H1 (cell line): ENCODE measurements at regions not wholly inside any gene's neighbourhood (a gene's known extent, or its start where the extent isn't known, plus 50 kb on each side); places are given as distances from the start of the nearest gene placed in this dataset.

Source experiments
- CTCF ChIA-PET: fragments of 300-600 bp; sonication (Branson Sonifier 250); formaldehyde crosslinking; loops from one replicate; lab custom pipeline; 2021; ENCODE audit not compliant: partially characterized antibody; lab: Charles Lee
- POLR2A ChIA-PET: fragments of 300-600 bp; sonication (Branson Sonifier 250); formaldehyde crosslinking; loops from one replicate; lab custom pipeline; 2021; ENCODE audit warnings: inconsistent platforms; ENCODE audit not compliant: partially characterized antibody; lab: Charles Lee
- DNase-seq, 2 experiments: peaks; one replicate each; pipeline versions ENCODE4 v3.0.0 to v3.0.0-alpha.2; 2010 to 2022; ENCODE audit warnings: low spot score in 2 of 2, low read depth in 1 of 2, mixed read lengths in 1 of 2
- FAIRE-seq: peaks from 2 replicates; lab custom pipeline; 2011; peaks lifted over from hg19 to GRCh38; lab: Jason Lieb, UNC
- H2AFZ ChIP-seq: 2 replicates; pipeline ENCODE4 v1.8.1; 2012; ENCODE audit warnings: low read length, inconsistent platforms
- H2AK5ac ChIP-seq: 2 replicates; pipeline ENCODE4 v1.6.1; 2013; ENCODE audit warnings: low read depth, low read length
- H2BK120ac ChIP-seq: replicated peaks from 2 replicates; pipeline ENCODE3; 2013; ENCODE audit warnings: low read depth, low read length, inconsistent platforms
- H2BK12ac ChIP-seq: 2 replicates; pipeline ENCODE4 v1.6.1; 2013; ENCODE audit warnings: low read depth, low read length
- H2BK15ac ChIP-seq: 2 replicates; pipeline ENCODE4 v1.6.1; 2013; ENCODE audit warnings: low read length
- H2BK20ac ChIP-seq: 2 replicates; pipeline ENCODE4 v1.6.1; 2013; ENCODE audit warnings: low read length
- H2BK5ac ChIP-seq: 2 replicates; pipeline ENCODE4 v1.6.1; 2013; ENCODE audit warnings: low read depth, low read length
- H3K14ac ChIP-seq: 2 replicates; pipeline ENCODE4 v1.6.1; 2013; ENCODE audit warnings: inconsistent platforms; ENCODE audit not compliant: insufficient read length
- H3K18ac ChIP-seq: 2 replicates; pipeline ENCODE4 v1.6.1; 2013; ENCODE audit warnings: low read length; ENCODE audit errors: extremely low read depth
- H3K23ac ChIP-seq: 2 replicates; pipeline ENCODE4 v1.6.1; 2013; ENCODE audit warnings: inconsistent platforms; ENCODE audit not compliant: insufficient read length
- H3K23me2 ChIP-seq: 2 replicates; pipeline ENCODE4 v1.6.1; 2013; ENCODE audit warnings: low read depth, low read length
- H3K27ac ChIP-seq: 2 replicates; pipeline ENCODE4 v1.6.1; 2011; ENCODE audit warnings: low read depth, low read length, inconsistent platforms
- H3K27me3 ChIP-seq, 4 experiments: replicated peaks in 1 of 4; 1 replicate in 1 of 4; 2 replicates in 3 of 4; pipeline versions ENCODE4 v1.6.1 to v1.8.1; 2011 to 2013; ENCODE audit warnings: low read length in 3 of 4, mild to moderate bottlenecking in 3 of 4, inconsistent platforms in 2 of 4, mixed read lengths in 2 of 4, moderate library complexity in 1 of 4; ENCODE audit not compliant: control insufficient read depth in 3 of 4, insufficient read depth in 3 of 4; ENCODE audit errors: extremely low read depth in 1 of 4
- H3K36me3 ChIP-seq, 4 experiments: 2 replicates each; pipeline versions ENCODE4 v1.6.1 to v1.8.1; 2011 to 2013; ENCODE audit warnings: mild to moderate bottlenecking in 4 of 4, low read length in 3 of 4, moderate library complexity in 2 of 4, control low read depth in 1 of 4, inconsistent platforms in 1 of 4; ENCODE audit not compliant: insufficient read depth in 4 of 4, control insufficient read depth in 2 of 4
- H3K4ac ChIP-seq: replicated peaks from 2 replicates; pipeline ENCODE3; 2013; ENCODE audit warnings: low read length, low read depth, mixed read lengths, inconsistent platforms; ENCODE audit not compliant: insufficient read length
- H3K4me1 ChIP-seq, 4 experiments: replicated peaks in 1 of 4; 1 replicate in 1 of 4; 2 replicates in 3 of 4; pipeline versions ENCODE4 v1.6.1 to v1.8.1; 2011 to 2013; ENCODE audit warnings: low read length in 3 of 4, inconsistent platforms in 2 of 4, mixed read lengths in 1 of 4; ENCODE audit not compliant: insufficient read depth in 4 of 4, control insufficient read depth in 3 of 4
- H3K4me2 ChIP-seq, 2 experiments: 2 replicates each; pipeline versions ENCODE4 v1.6.1 to v1.8.1; 2011 to 2013; ENCODE audit warnings: low read depth in 2 of 2, low read length in 2 of 2, control low read depth in 1 of 2, inconsistent platforms in 1 of 2, mild to moderate bottlenecking in 1 of 2; ENCODE audit not compliant: insufficient read depth in 1 of 2
- H3K4me3 ChIP-seq, 4 experiments: fragments of 200-600, 300-600 bp in 1 of 4; sonication (generic), shearing (Covaris generic), sonication (Bioruptor Twin) in 1 of 4; 2 replicates each; pipeline versions ENCODE4 v1.5.1 to v1.8.1; 2011 to 2016; ENCODE audit warnings: low read length in 4 of 4, low read depth in 3 of 4, control low read depth in 2 of 4, inconsistent platforms in 2 of 4, mild to moderate bottlenecking in 2 of 4, mixed read lengths in 1 of 4, moderate library complexity in 1 of 4; ENCODE audit not compliant: insufficient read depth in 2 of 4; ENCODE audit errors: extremely low read depth in 1 of 4
- H3K56ac ChIP-seq: replicated peaks from 2 replicates; pipeline ENCODE3; 2013; ENCODE audit warnings: low read depth, mild to moderate bottlenecking, mixed read lengths, low read length, inconsistent platforms; ENCODE audit not compliant: insufficient read length
- H3K79me1 ChIP-seq: 2 replicates; pipeline ENCODE4 v1.6.1; 2013; ENCODE audit warnings: low read depth, low read length, control low read depth
- H3K79me2 ChIP-seq, 2 experiments: 2 replicates each; pipeline versions ENCODE4 v1.6.1 to v1.8.1; 2012 to 2013; ENCODE audit warnings: low read length in 2 of 2, mild to moderate bottlenecking in 2 of 2, inconsistent platforms in 1 of 2; ENCODE audit not compliant: insufficient read depth in 2 of 2, control insufficient read depth in 1 of 2
- H3K9ac ChIP-seq, 4 experiments: replicated peaks in 1 of 4; 1 replicate in 1 of 4; 2 replicates in 3 of 4; pipeline versions ENCODE4 v1.6.1 to v1.8.1; 2011 to 2013; ENCODE audit warnings: low read depth in 3 of 4, low read length in 3 of 4, control low read depth in 2 of 4, mild to moderate bottlenecking in 2 of 4, moderate library complexity in 2 of 4, inconsistent platforms in 1 of 4; ENCODE audit errors: extremely low read depth in 1 of 4
- H3K9me3 ChIP-seq, 2 experiments: 2 replicates each; pipeline versions ENCODE4 v1.6.1 to v1.8.1; 2012 to 2013; ENCODE audit warnings: mild to moderate bottlenecking in 2 of 2, moderate library complexity in 2 of 2, control low read depth in 1 of 2, inconsistent platforms in 1 of 2, low read depth in 1 of 2, low read length in 1 of 2, mixed read lengths in 1 of 2; ENCODE audit not compliant: insufficient read depth in 2 of 2
- H4K20me1 ChIP-seq, 2 experiments: replicated peaks in 1 of 2; 2 replicates each; pipeline versions ENCODE3 to v1.8.1; 2011 to 2013; ENCODE audit warnings: inconsistent platforms in 2 of 2, low read length in 2 of 2, mild to moderate bottlenecking in 1 of 2; ENCODE audit not compliant: insufficient read depth in 2 of 2, control insufficient read depth in 1 of 2
- H4K5ac ChIP-seq: 2 replicates; pipeline ENCODE4 v1.6.1; 2013; ENCODE audit warnings: low read length, low read depth, mixed read lengths, inconsistent platforms; ENCODE audit not compliant: insufficient read length
- H4K8ac ChIP-seq: 2 replicates; pipeline ENCODE4 v1.8.0; 2013; ENCODE audit warnings: mild to moderate bottlenecking, moderate library complexity, low read length, inconsistent platforms; ENCODE audit not compliant: insufficient read depth; ENCODE audit errors: extremely low read depth
- H4K91ac ChIP-seq: replicated peaks from 2 replicates; pipeline ENCODE3; 2013; ENCODE audit warnings: low read length, mixed read lengths, inconsistent platforms; ENCODE audit not compliant: insufficient read length
- E2F6 ChIP-seq: IDR thresholded peaks from 2 replicates; pipeline ENCODE4 v1.6.1; 2012; ENCODE audit warnings: inconsistent platforms
- EGR1 ChIP-seq: IDR thresholded peaks from 2 replicates; pipeline ENCODE4 v1.6.1; 2011; ENCODE audit warnings: low read depth, low read length, borderline replicate concordance
- HDAC2 ChIP-seq, 2 experiments: fragments of 300-600 bp in 1 of 2; sonication (generic) in 1 of 2; IDR thresholded peaks; 2 replicates each; pipeline ENCODE4 v1.6.1; 2011 to 2012; ENCODE audit warnings: low read depth in 2 of 2, low read length in 2 of 2, mild to moderate bottlenecking in 2 of 2, moderate library complexity in 2 of 2, borderline replicate concordance in 1 of 2, inconsistent platforms in 1 of 2
- JUN ChIP-seq: IDR thresholded peaks from 2 replicates; pipeline ENCODE4 v1.6.1; 2011; ENCODE audit warnings: low read depth, mild to moderate bottlenecking, improper control_type of control experiment, low read length
- POLR2A ChIP-seq, 2 experiments: IDR thresholded peaks; 1 replicate in 1 of 2; 2 replicates in 1 of 2; pipeline ENCODE4 v1.6.1; 2011; ENCODE audit warnings: low read depth in 2 of 2, low read length in 2 of 2, mild to moderate bottlenecking in 2 of 2; ENCODE audit errors: control extremely low read depth in 1 of 2
- POLR2AphosphoS5 ChIP-seq: IDR thresholded peaks from 2 replicates; pipeline ENCODE4 v1.6.1; 2011; ENCODE audit warnings: low read depth, low read length
- RBBP5 ChIP-seq: IDR thresholded peaks from 2 replicates; pipeline ENCODE4 v1.7.1; 2012; ENCODE audit warnings: low read depth, mild to moderate bottlenecking, inconsistent platforms, low read length, moderate library complexity, borderline replicate concordance
- WGBS, 2 experiments: shearing (Covaris generic) in 1 of 2; methylation state at CpG; one replicate each; pipeline versions ENCODE4 v1.1.6 to v1.1.7; 2013 to 2015; ENCODE audit warnings: low lambda C conversion rate in 2 of 2, mixed read lengths in 2 of 2, inconsistent platforms in 1 of 2, low coverage in 1 of 2, missing lambda C conversion rate in 1 of 2; ENCODE audit not compliant: insufficient replicate concordance in 2 of 2, insufficient coverage in 1 of 2, insufficient read length in 1 of 2; ENCODE audit errors: extremely low coverage in 1 of 2, missing lambda C conversion rate in 1 of 2; 5-methylcytosine and 5-hydroxymethylcytosine counted together

GRCh38 chr22:42324566-42324965, 54.1 kb upstream of the TCF20 start:
- H2BK120ac ChIP-seq = no peak overlapping the region
- no peaks in the 10 kb centered on the region for H3K79me2 ChIP-seq
- no peak for TF ChIP-seq JUN
- TF ChIP-seq HDAC2 (IDR thresholded peaks at IDR 0.05; ENCODE audit: borderline replicate concordance in 1 of 2, low read depth in 2 of 2, low read length in 2 of 2) = no peak
- TF ChIP-seq RBBP5 = no peak
- TF ChIP-seq EGR1 = no peak
- no peak for TF ChIP-seq E2F6
- TF ChIP-seq POLR2A (IDR thresholded peaks at IDR 0.05; ENCODE audit: control extremely low read depth in 1 of 2, low read depth in 2 of 2, low read length in 2 of 2) = no peak
- TF ChIP-seq POLR2AphosphoS5 = no peak
- H2BK15ac ChIP-seq = no peak overlapping the region
- no peak overlapping the region for H2BK20ac ChIP-seq
- ChIA-PET POLR2A (no interaction called here), CTCF (interaction anchor here (1.2 kb wide), 1 partner anchor 10 kb away, joined by 3 read pairs; no protein-coding TSS in a partner anchor)
- H4K91ac ChIP-seq = no peak overlapping the region
- H3K9me3 ChIP-seq = no peaks in the 10 kb centered on the region
- H3K4me2 ChIP-seq = no peak overlapping the region
- H3K23ac ChIP-seq = no peak overlapping the region
- H3K27ac ChIP-seq = no peak overlapping the region
- no peak overlapping the region for H2BK12ac ChIP-seq
- H3K4me1 ChIP-seq = peaks cover 2 to 25% (median 12%) of the 10 kb centered on the region in 4 experiments; a peak in 6 of 7 replicates
- H3K23me2 ChIP-seq = peaks cover 6% of the 10 kb centered on the region; the same call in 1 of the 2 replicates
- H3K18ac ChIP-seq = no peak overlapping the region
- peaks cover 5% of the 10 kb centered on the region for H3K79me1 ChIP-seq
- no peak overlapping the region for H4K5ac ChIP-seq
- H3K14ac ChIP-seq = no peak overlapping the region
- H2AK5ac ChIP-seq = no peak overlapping the region
- H3K4ac ChIP-seq = no peak overlapping the region
- H3K27me3 ChIP-seq = no peaks in the 10 kb centered on the region
- no peak for FAIRE-seq
- no peak overlapping the region for H2BK5ac ChIP-seq
- H4K20me1 ChIP-seq = peaks cover 5 to 18% of the 10 kb centered on the region in 2 experiments
- no peak for DNase-seq
- H3K56ac ChIP-seq = no peak overlapping the region
- no peaks in the 10 kb centered on the region for H3K36me3 ChIP-seq
- no peak overlapping the region for H2AFZ ChIP-seq
- no peak overlapping the region for H4K8ac ChIP-seq
- no peak overlapping the region for H3K9ac ChIP-seq
- H3K4me3 ChIP-seq = no peak overlapping the region
- 93% methylated on average over 5 of the region's 5 CpGs; no CpG with 5 or more reads in 1 of the 2 experiments for WGBS, 2 experiments
